Mucosa of rectum (tissue), 2 donors: ENCODE measurements at regions not wholly inside any gene's neighbourhood (a gene's known extent, or its start where the extent isn't known, plus 50 kb on each side); places are given as distances from the start of the nearest gene placed in this dataset.
"Not testable (repeated sequence)": the region's sequence is repeated elsewhere in the genome, so short reads cannot be mapped to it uniquely, and the experiment has no call there.

Experiments used
- H3K27ac ChIP-seq, 2 donors: one replicate each; pipeline ENCODE4 v1.7.0; 2013; ENCODE audit warnings: inconsistent platforms in 2 of 2, low read depth in 2 of 2, low read length in 2 of 2
- H3K27me3 ChIP-seq, 2 donors: one replicate each; pipeline ENCODE4 v1.7.0; 2013; ENCODE audit warnings: low read length in 2 of 2; ENCODE audit not compliant: control insufficient read depth in 2 of 2, insufficient read depth in 2 of 2
- H3K36me3 ChIP-seq, 2 donors: one replicate each; pipeline ENCODE4 v1.7.0; 2013; ENCODE audit warnings: low read length in 2 of 2; ENCODE audit not compliant: control insufficient read depth in 2 of 2, insufficient read depth in 2 of 2
- H3K4me1 ChIP-seq, 2 donors: one replicate each; pipeline ENCODE4 v1.7.0; 2013; ENCODE audit warnings: low read length in 2 of 2, mild to moderate bottlenecking in 1 of 2; ENCODE audit not compliant: control insufficient read depth in 2 of 2, insufficient read depth in 2 of 2
- H3K4me3 ChIP-seq, 2 donors: one replicate each; pipeline ENCODE4 v1.7.0; 2013; ENCODE audit warnings: low read length in 2 of 2
- H3K9ac ChIP-seq, 2 donors: one replicate each; pipeline ENCODE4 v1.7.0; 2013; ENCODE audit warnings: low read length in 2 of 2, low read depth in 1 of 2, mild to moderate bottlenecking in 1 of 2
- H3K9me3 ChIP-seq, 2 donors: one replicate each; pipeline ENCODE4 v1.7.0; 2013; ENCODE audit warnings: low read length in 2 of 2; ENCODE audit not compliant: control insufficient read depth in 2 of 2
- donor health status: healthy.
- donor health status: Normal muscosa, but diverticular disease.

- not testable (repeated sequence) for H3K4me3 ChIP-seq, H3K27me3 ChIP-seq, H3K9me3 ChIP-seq, H3K4me1 ChIP-seq, H3K9ac ChIP-seq, H3K36me3 ChIP-seq, H3K27ac ChIP-seq
Measured at GRCh38 chr7:150169943-150170490, 153.1 kb upstream of the LRRC61 start.

GRCh38 chr7:150183602-150184001 is 139.6 kb upstream of the LRRC61 start:
- H3K9me3 ChIP-seq, H3K27me3 ChIP-seq, H3K4me1 ChIP-seq, H3K27ac ChIP-seq, H3K4me3 ChIP-seq, H3K9ac ChIP-seq, H3K36me3 ChIP-seq: not testable (repeated sequence)

- not testable (repeated sequence) for H3K4me3 ChIP-seq, H3K4me1 ChIP-seq, H3K27me3 ChIP-seq, H3K9ac ChIP-seq, H3K9me3 ChIP-seq, H3K36me3 ChIP-seq, H3K27ac ChIP-seq
Measured at GRCh38 chr7:150189963-150190362, 133.2 kb upstream of the LRRC61 start.

DNA sequence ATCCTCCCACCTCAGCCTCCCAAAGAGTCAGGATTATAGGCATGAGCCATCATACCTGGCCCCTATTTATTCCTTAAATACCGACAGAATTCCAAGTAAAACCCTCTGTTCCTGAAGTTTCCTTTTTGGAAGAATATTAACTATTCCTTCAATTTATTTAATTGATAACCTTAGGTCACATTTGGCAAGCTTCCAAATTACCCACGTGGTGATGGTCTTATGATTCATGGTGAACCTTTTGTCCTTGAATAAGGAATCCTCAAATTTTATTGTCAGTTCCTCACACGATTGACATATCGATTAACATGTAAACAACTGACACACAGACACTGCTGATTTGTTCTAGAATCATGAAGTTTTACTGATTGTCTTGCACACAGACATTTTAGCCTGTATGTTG is 130.6 kb upstream of the LRRC61 start:
- not testable (repeated sequence) for H3K4me3 ChIP-seq, H3K27me3 ChIP-seq, H3K4me1 ChIP-seq, H3K9ac ChIP-seq, H3K9me3 ChIP-seq, H3K36me3 ChIP-seq, H3K27ac ChIP-seq

DNA sequence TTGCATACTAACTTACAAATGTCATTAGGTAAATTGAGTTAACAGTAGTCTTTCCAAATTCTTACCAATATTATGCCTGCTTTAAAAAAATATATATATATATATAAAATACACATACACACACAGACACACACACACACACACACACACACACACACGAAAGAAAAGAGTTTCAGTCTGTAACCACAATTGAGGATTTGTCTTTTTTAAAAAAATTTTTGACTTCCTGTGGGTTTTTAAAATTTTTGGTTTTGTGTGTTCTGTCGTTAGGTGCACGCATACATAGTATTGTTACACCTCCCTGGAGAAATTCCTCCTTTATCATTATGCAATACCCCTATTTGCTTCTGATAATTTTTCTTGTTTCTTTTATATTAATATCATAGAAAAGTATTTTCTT is 129.3 kb upstream of the LRRC61 start:
- not testable (repeated sequence) for H3K9ac ChIP-seq, H3K27me3 ChIP-seq, H3K9me3 ChIP-seq, H3K36me3 ChIP-seq, H3K4me3 ChIP-seq, H3K4me1 ChIP-seq, H3K27ac ChIP-seq
